ENCODE measurements at regions not wholly inside any gene's neighbourhood (a gene's known extent, or its start where the extent isn't known, plus 50 kb on each side); places are given as distances from the start of the nearest gene placed in this dataset.

DNA sequence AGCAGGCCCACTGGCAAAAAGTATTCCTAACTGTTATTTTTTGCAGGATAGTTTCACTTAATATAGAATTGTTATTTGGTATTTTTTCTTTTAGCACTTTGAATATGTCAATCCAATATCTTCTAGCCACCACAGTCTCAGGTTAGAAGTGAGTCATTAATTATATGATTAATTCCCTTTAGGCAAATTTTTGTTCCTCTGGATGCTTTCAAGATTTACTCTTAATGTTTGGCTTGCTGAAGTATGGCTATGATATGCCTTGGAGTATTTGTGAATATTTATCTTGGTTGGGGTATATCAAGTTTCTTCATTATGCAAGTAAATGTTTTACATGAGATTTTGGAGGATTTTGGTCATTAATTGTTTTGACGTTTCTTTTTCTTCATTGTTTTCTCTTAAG, 152.1 kb upstream of the ALCAM start:
- no peak for DNase-seq (ENCODE audit: low read depth)

DNA sequence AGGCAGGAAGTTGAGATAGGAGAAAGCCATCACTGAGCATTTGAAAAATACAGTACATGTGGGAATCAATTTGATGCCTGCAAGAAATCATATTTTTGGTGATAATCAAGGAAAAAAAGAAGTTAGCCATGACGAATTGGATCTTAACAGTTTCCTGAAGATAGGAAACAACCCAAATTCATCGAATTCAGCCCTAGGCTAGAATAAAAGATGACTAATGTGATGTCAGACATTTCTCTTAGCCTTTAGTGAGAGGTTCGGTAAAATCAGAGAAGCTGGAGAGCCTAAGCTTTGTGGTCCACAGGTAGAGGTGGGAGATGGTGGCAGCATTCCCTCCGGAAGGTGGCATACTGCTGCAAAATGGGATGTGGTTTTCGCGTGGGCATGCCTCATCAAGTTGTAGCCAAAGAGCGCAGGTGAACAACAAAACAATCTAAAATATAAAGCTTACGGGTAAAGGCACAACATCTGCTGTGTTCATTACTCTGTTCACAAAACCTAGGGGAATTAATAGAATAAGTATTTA, 144.1 kb upstream of the ALCAM start:
- DNase-seq (ENCODE audit: low read depth) = no peak

DNA sequence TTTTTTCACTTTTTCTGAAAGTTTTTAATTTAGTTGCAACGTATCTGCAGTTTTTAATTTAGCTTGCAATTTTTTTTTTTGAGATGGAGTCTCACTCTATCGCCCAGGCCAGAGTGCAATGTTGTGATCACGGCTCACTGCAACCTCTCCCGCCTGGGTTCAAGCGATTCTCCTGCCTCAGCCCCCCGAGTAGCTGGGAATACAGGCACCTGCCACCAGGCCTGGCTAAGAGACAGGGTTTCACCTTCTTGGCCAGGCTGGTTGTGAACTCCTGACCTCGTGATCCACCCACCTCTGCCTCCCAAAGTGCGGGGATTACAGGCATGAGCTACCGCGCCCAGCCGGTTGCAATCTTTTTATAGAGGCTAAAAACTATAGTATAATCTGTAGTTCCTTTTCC, 142.9 kb upstream of the ALCAM start:
- DNase-seq (ENCODE audit: low read depth) = no peak

DNA sequence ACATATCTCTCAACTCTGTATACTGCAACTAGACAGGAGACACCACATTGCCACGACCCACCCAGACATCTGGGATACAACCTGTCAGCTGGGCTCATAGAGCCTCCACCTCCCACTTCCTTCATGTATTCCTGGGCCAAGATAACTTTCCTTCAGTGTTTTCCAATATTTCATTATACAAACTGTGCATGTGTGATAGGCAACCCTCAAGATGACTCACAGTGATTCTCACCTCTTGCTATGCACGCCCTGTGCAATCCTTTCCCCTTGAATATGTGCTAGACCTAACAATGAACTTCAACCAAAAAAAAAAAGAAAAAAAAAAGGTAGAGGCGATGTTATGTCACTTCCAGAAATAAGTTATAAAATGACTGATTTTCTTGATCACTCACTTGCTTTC, 138.0 kb upstream of the ALCAM start:
- no peak for DNase-seq (ENCODE audit: low read depth)

DNA sequence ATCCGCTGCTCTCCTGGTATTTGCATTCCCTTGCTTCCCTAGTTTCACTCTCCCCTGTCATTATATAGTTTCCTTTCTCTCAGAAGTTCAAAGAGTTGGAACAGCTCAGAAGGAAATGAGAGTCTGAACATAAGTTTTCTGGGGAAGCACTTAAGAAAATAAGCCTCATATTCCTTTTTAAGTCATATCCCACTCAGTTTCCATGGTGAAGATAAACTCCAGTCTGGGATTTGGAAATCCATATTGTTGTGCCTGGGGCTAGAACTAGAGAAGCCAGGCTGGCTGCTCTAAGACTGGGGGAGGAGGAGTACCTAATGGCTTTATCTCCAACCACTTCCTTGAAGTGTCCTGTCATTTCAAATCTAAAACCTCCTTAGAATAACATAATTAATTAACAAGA, 134.2 kb upstream of the ALCAM start:
- DNase-seq (ENCODE audit: low read depth) = no peak

DNA sequence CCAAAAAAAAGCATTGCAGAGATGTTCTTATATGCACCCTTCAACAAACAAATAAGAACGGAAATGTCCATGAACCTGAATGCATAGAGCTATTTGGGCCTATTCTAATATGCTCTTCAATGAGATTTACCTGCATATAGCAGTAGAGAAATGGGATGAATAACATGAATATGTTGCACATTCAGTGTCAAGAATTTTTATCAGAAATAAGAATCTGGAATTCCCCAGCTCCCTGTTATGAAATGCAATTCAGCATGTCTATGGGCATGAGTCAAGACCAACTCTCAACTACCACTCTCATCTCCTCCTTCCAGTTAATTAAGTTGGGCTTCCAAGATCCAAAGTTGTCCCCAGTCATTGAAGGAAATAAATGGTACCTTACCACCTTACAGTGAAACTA, 133.7 kb upstream of the ALCAM start:
- no peak for DNase-seq (ENCODE audit: low read depth)

DNA sequence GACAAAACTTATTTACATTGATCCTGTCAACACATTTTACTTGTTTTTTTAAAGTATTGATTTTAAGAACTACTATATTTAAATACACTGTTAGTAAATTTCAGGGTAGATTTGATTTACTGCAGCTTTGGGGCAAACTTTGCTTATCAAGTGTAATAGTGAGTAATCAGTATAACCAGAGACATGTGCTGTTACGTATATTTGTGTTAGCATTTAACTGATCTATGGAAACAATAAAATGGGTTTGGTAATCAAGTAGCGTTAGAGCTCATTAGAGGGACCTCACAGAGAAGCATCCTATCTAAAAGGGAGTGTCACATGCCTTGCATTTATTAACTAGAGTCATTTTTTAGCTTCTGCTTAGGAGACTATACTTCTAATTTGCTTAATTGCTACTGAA, 131.5 kb upstream of the ALCAM start:
- DNase-seq (ENCODE audit: low read depth) = no peak

DNA sequence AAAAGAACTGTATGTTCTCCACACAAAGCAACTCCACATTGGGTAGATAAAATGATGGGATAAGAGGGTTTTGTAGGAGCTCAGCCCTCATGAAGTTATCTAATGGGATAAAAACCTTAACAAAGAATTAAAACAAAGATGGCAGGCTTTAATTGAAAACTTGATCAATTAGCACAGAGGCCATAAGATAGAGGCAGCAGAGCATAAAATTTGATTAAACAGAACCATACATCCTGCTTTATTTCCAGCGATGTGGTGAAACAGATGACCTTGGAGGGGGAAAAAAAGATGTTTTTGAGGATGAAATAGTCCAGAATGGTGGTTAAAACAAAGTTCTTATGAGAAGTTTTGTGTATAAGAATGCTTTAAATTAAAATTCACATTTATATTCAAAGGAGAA, 130.9 kb upstream of the ALCAM start:
- no peak for DNase-seq (ENCODE audit: low read depth)

DNA sequence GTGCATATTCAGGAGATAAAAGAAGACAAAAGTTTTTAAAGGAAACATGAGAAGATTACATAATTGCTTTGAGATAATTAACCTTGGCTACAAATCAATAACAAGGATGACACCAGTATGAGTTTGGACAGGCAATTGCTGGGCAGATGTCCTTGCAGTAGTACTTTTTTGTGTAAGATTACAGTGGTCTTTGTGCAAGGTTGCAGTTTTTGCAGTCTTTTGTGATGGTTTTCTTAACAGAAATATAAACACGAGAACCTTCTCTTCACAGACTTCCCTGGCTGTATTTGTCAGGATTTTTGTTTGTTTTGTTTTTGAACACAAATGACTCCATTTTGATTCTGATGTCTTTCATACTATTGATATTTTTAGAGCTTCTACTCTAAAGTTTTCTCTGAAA, 128.3 kb upstream of the ALCAM start:
- DNase-seq (ENCODE audit: low read depth) = no peak

DNA sequence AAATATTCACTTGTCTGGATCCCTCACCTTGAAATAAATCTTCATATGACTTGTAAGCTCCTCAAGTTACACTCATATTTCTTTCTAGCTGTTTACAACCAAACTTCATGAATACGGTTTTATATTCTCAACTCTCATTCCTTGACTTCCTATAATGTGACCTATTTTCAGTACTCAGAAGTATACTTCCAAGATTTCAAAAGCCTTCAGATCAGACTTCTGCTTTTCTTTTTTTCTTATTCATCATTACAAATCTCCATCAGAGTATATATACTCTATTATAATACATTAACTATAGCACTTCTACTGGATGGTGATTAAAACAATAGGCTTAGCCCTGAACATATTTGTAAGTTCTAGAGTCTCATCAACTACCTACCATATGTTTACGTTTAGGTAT, 123.6 kb upstream of the ALCAM start:
- DNase-seq (ENCODE audit: low read depth) = no peak

DNA sequence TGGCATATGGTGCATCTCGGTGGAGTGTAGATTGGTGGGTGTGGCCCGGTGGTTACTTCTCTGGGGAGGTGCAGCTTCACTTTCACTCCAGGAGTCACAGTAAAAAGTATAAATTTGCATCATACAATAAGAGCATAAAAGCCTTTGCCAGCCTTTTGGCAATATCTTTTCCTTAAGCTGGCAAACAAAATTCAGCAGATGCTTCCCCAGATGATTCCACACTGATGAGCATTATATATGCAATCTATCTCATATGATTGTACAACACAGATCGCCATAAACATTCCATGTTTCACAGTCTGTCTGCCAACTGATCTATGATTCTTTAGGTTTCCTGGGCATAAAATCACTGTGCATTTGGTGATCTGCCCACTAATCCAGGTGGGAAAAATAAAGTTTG, 120.2 kb upstream of the ALCAM start:
- DNase-seq (ENCODE audit: low read depth) = no peak

DNA sequence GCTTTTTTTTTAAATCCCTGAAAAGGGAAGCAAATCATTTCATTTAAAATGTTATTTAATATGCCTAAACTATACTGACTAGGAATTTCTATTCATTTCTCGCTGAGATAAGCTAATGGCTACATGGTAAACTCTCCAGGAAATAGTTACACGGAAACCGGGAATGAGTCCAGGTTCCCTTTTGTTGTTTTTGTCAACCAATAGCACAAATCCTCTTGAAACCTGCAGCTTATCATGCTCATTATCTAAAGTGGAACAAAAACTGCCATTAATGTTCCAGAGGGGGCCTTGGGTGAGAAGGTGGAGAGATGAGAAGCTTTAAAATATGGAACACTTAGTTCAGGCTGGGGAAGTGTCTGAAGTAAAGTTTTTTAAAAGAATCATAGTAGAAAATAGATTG, 113.5 kb upstream of the ALCAM start:
- DNase-seq (ENCODE audit: low read depth) = no peak

DNA sequence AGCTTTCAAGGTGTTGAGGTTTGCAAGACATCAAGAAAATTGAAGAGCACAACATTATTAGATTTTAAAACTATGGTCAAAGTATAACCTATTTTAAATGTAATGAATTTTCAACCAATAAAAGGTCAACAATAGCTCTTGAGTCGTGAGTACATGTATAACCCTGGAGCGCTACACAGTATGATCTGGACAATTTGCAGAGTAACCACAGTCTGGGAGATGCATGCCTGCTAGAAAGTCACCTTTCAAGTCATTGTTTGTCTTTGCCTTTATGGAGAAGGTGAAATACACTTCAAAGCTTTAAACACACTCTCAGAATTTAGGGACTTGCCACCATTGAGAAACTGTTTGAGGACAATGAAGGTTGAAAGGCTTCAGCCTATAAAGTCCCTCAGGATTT, 112.6 kb upstream of the ALCAM start:
- no peak for DNase-seq (ENCODE audit: low read depth)

DNA sequence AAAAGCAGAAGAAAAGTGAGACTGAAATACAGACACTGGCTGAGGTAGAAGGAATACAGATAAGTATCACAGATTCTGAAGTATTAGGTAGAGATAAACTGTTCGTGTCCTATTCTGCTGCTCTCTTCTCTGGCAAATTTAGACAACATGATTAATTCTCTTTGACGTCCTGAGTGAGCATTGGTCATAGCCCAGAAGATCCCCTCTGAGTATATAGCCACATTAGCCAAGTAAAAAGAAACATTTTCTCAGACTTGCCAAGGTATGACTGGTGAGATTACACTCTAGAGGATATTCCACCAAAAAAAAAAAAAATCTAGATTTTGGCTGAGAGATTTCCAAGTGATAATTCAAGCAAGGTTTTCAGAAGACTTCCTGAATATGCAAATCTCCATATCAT, 111.4 kb upstream of the ALCAM start:
- DNase-seq (ENCODE audit: low read depth) = no peak

DNA sequence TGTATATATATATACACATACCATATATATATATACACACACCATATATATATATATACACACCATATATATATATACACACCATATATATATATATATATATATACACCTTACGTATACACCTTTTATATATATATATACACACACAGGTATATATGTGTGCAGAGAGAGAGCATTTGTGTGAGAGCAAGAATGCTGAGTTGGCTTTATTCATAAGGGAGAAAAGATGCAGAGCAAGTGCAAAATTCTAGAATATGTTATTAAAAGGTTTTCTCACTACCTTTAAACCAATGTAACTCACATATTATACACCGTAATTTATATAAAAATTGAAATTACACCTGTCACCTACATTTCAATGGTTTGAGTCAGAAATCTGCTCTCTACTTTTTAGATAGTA, 107.2 kb upstream of the ALCAM start:
- no peak for DNase-seq (ENCODE audit: low read depth)

DNA sequence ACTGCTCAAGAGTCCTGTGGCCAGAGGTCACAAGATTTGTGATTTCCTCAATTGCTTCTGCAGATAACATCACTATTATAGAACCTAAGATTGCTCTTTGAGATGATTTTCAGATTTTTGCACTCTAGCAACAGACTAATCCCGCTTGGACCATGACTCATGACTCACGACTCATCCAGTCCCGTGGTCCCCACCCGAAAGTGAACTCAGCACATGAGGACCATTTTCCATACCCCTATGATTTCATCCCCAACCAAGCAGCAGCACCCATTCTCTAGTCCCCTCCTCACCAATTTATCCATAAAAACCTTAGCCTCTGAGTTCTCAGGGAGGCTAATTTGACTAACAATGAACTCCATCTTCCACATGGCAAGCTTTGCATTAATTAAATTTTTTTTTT, 106.3 kb upstream of the ALCAM start:
- DNase-seq (ENCODE audit: low read depth) = no peak

DNA sequence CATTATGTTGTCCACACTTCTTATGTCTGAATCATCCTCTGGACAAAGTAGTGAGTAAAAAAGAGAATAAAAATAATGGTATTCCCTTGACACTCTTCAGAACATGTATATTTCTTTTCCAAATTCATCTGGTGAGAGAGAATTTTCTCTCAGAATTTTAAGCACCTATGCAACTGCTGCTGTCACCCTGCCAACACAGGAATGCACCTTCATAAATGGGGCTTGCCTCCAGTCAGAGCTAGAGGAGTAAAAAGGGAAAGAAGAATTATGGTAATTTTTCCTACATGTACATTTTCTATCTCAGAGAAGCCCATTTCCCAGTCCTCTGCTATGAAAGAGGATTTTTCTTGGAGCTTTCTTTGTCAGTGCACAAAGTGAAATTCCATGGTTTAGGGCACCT, 92.2 kb upstream of the ALCAM start:
- no peak for DNase-seq (ENCODE audit: low read depth)

DNA sequence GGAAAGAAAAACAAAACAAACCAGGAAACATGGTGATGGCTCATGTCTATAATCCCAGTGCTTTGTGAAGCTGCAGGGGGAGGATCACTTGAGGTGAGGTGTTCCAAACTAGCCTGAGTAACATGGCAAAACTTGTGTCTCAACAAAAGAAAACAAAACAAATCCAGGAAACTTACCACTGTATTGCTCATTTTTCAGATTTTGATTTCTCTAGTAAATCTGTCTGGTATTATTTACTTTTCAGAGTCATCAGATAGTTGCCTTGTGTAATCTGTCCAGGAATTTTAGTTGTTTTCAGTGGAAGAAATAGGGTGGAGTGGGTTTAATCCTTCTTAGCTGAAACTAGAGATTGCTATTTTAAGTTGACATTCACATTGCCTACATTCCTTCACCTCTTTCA, 91.8 kb upstream of the ALCAM start:
- no peak for DNase-seq (ENCODE audit: low read depth)

DNA sequence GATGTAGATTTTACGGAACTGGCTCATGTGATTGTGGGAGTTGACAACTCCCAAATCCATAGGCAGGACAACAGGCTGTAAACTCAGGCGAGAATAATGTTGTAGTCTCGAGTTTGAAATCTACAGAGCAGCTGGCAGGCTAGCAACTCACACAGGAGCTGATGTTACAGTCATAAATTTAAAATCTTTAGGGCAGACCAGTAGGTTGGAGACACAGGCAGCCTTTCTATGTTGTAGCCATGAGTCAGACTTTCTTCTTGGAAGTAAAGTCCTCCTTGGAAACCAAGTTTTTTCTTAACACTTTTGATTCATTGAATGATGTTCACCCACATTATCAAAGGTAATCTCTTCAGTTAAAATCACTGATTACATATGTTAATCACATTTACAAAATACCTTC, 89.1 kb upstream of the ALCAM start:
- DNase-seq (ENCODE audit: low read depth) = no peak

DNA sequence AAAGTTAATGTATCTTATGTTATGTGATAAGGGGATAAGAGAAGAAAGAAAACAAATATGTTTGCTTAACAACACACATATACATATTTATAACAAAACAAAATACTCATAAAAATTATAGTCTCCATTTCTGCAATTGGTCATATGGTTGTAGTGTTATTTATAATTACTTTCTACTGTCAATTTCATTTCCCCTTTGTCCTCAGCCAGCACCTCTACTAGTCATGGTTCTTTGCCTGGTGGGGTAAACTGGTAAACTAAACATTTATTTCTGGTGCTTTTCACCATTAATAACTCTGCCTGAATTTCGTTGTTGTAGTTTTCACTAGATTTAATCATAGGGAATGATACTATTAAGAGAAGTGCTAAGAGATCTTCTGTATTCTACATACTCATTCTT, 88.0 kb upstream of the ALCAM start:
- DNase-seq (ENCODE audit: low read depth) = no peak

DNA sequence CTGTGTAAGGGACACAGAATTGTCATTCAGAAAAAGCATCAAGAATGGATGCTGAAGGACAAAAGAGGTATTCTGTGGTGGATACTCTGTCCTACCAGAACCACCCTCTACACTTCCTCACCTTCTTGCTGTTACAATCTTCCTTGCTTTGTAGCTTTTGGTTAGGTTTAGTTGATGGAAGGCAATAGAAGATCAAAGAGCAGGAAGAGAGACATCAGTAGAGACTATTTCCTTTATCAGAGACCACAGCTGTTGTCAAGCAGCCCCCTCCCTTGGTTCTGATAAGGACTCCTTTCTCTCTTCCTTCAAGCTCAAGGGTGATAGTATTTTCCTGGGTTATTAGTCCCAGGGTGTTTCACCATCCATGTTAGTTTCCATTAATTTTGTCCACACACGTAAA, 84.7 kb upstream of the ALCAM start:
- DNase-seq (ENCODE audit: low read depth) = no peak

DNA sequence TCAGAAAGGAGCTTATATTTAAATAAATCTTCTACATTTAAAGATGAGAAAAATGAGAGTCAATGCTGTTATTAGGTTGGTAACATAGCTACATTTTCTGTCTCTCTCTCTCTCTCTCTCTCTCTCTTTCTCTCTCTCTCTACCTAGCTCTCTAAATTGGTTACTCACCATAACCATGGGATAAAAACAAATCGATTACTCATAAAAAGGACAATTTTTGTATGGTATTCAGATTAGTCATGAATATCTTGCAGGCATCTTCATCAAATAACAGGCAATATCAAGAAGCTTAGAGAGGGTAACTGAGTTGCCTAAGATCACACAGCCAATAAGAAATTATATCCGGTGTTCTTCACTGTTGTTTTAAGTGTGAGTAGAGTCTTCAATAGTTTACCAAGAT, 81.8 kb upstream of the ALCAM start:
- DNase-seq (ENCODE audit: low read depth) = no peak

DNA sequence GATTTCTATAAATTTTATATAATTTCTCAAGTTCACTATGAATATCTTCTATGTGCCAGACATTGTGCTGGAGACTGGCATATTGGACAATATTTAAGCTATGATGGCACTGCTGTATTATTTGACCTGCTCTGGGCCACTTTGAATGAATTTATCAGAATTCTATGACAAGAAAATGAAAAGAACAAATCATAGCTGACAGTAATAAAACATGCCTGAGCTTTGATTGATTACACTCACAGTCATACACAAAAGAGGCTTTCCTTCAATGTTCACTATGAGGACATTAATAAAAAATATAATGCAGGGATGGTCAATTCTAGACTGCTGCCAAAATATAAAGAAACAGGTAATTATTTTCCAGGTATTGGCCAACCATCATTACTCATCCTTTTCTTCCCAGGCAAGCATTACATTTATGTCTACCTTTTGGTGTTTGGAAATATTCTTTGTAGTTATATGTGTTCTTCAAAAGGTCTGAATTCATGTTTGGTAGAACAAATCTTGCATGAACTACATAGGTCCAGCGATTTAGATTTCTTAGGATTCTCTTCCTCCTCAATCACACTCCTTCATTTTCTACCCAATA, 81.0 kb upstream of the ALCAM start:
- DNase-seq (ENCODE audit: low read depth) = no peak

DNA sequence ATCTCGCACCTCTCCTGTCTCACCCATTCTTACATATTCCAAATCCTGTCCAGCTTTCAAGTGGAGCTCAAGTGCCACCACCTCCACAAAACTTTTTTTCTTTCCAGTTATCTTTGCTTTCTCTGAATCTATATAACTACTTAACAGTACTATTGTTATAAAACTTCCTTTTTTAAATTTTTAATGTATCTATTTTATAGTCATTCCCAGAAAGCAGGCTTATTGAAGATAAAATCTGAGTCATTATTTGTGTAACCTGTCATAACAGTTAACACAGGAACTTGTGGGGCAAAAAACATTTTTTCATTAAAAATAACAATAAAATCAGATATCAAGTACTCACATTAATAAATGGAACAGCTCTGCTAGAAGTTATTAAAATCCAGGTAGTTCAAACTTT, 73.3 kb upstream of the ALCAM start:
- DNase-seq (ENCODE audit: low read depth) = no peak

Data from stimulated activated CD8-positive, alpha-beta memory T cell treated with anti-CD3 and anti-CD28 coated beads, Interleukin-4, amount 100 ng/mL, for 24 hours (primary cell).